WTC11 (cell line): ENCODE measurements at regions not wholly inside any gene's neighbourhood (a gene's known extent, or its start where the extent isn't known, plus 50 kb on each side); places are given as distances from the start of the nearest gene placed in this dataset.
A peak's percentile ranks its signal among the peaks of the same experiment; 100 is the strongest.

Experiments used
- ATAC-seq: fragments of 200-7000 bp; cut with Tn5 transposase; 2 replicates; pipeline ENCODE4 v1.10.0; 2021; ENCODE audit warnings: mild to moderate bottlenecking, moderate library complexity
- CTCF ChIA-PET: fragments of 300-600 bp; sonication (Branson Sonifier 250); formaldehyde crosslinking; loops from one replicate; lab custom pipeline; 2021; ENCODE audit warnings: antibody characterized with exemption; lab: Charles Lee
- POLR2A ChIA-PET: fragments of 350-600 bp; sonication (Branson Sonifier 250); formaldehyde crosslinking; loops from one replicate; lab custom pipeline; 2021; ENCODE audit warnings: antibody characterized with exemption; lab: Charles Lee
- DNase-seq: peaks from one replicate; pipeline ENCODE4 v3.0.0; 2021; ENCODE audit warnings: low spot score
- H3K27ac Mint-ChIP-seq: 2 replicates; pipeline ENCODE4 v1.8.0; 2021; ENCODE audit warnings: mixed read lengths
- H3K27me3 Mint-ChIP-seq: 2 replicates; pipeline ENCODE4 v1.8.0; 2021; ENCODE audit warnings: low read depth, mild to moderate bottlenecking, moderate library complexity, mixed read lengths
- H3K36me3 Mint-ChIP-seq: 2 replicates; pipeline ENCODE4 v1.8.0; 2021; ENCODE audit warnings: mixed read lengths
- H3K4me1 Mint-ChIP-seq: 2 replicates; pipeline ENCODE4 v1.8.0; 2022; ENCODE audit warnings: mixed read lengths
- H3K4me3 Mint-ChIP-seq: 2 replicates; pipeline ENCODE4 v1.8.0; 2021; ENCODE audit warnings: mild to moderate bottlenecking, moderate library complexity, mixed read lengths
- H3K9me3 Mint-ChIP-seq: 2 replicates; pipeline ENCODE4 v1.8.0; 2021; ENCODE audit warnings: mixed read lengths
- ATF1 ChIP-seq: sonication (generic); formaldehyde crosslinking; IDR thresholded peaks from 2 replicates; pipeline ENCODE4 v1.8.1; 2023; ENCODE audit warnings: mild to moderate bottlenecking, moderate library complexity, missing genetic modification reagents
- ATF6 ChIP-seq: sonication (generic); formaldehyde crosslinking; IDR thresholded peaks from 2 replicates; pipeline ENCODE4 v1.8.1; 2023; ENCODE audit warnings: mild to moderate bottlenecking, missing genetic modification reagents
- CTCF ChIP-seq: fragments of 200-600 bp; IDR thresholded peaks from 2 replicates; pipeline ENCODE4 v1.8.0; 2022; ENCODE audit warnings: antibody characterized with exemption
- FOXP1 ChIP-seq: sonication (generic); formaldehyde crosslinking; IDR thresholded peaks from 2 replicates; pipeline ENCODE4 v1.8.0; 2022; ENCODE audit warnings: missing genetic modification reagents, mild to moderate bottlenecking, moderate library complexity, borderline replicate concordance
- GRHL2 ChIP-seq: fragments of 250-450 bp; sonication (Bioruptor Pico); IDR thresholded peaks from 2 replicates; pipeline ENCODE4 v1.8.0; 2022; ENCODE audit warnings: mild to moderate bottlenecking, moderate library complexity; ENCODE audit not compliant: insufficient replicate concordance, severe bottlenecking
- GTF2I ChIP-seq: fragments of 250-450 bp; sonication (Bioruptor Pico); conservative IDR thresholded peaks from 2 replicates; pipeline ENCODE4 v1.4.0; 2021; ENCODE audit warnings: mild to moderate bottlenecking
- IRF2 ChIP-seq: sonication (generic); formaldehyde crosslinking; IDR thresholded peaks from 2 replicates; pipeline ENCODE4 v1.8.0; 2022; ENCODE audit warnings: low read depth, missing genetic modification reagents, borderline replicate concordance
- MXD4 ChIP-seq: fragments of 250-450 bp; sonication (Bioruptor Pico); IDR thresholded peaks from 2 replicates; pipeline ENCODE4 v1.8.0; 2021; ENCODE audit warnings: mild to moderate bottlenecking, moderate library complexity, borderline replicate concordance
- NFE2L1 ChIP-seq: sonication (generic); formaldehyde crosslinking; IDR thresholded peaks from 2 replicates; pipeline ENCODE4 v1.8.1; 2023; ENCODE audit warnings: missing genetic modification reagents
- NFYB ChIP-seq: sonication (generic); formaldehyde crosslinking; conservative IDR thresholded peaks from 2 replicates; pipeline ENCODE4 v1.8.0; 2022; ENCODE audit warnings: low read depth, missing genetic modification reagents
- NR2C2 ChIP-seq: sonication (generic); formaldehyde crosslinking; IDR thresholded peaks from 2 replicates; pipeline ENCODE4 v1.8.0; 2022; ENCODE audit warnings: mild to moderate bottlenecking, missing genetic modification reagents
- SMAD3 ChIP-seq: sonication (generic); formaldehyde crosslinking; IDR thresholded peaks from 2 replicates; pipeline ENCODE4 v1.8.0; 2022; ENCODE audit warnings: missing genetic modification reagents, mild to moderate bottlenecking, borderline replicate concordance
- SMAD4 ChIP-seq: sonication (generic); formaldehyde crosslinking; IDR thresholded peaks from 2 replicates; pipeline ENCODE4 v1.8.0; 2022; ENCODE audit warnings: mild to moderate bottlenecking, missing genetic modification reagents
- SP1 ChIP-seq: sonication (generic); formaldehyde crosslinking; conservative IDR thresholded peaks from 2 replicates; pipeline ENCODE4 v1.8.1; 2022; ENCODE audit warnings: missing genetic modification reagents
- STAT6 ChIP-seq: sonication (generic); formaldehyde crosslinking; conservative IDR thresholded peaks from 2 replicates; pipeline ENCODE4 v1.8.1; 2023; ENCODE audit warnings: mild to moderate bottlenecking, low read depth, missing genetic modification reagents, moderate library complexity
- TEAD1 ChIP-seq: sonication (generic); formaldehyde crosslinking; IDR thresholded peaks from 2 replicates; pipeline ENCODE4 v1.8.0; 2022; ENCODE audit warnings: mild to moderate bottlenecking, missing genetic modification reagents
- USF1 ChIP-seq: sonication (generic); formaldehyde crosslinking; IDR thresholded peaks from 2 replicates; pipeline ENCODE4 v1.8.0; 2022; ENCODE audit warnings: mild to moderate bottlenecking, missing genetic modification reagents
- ZBTB21 ChIP-seq: sonication (generic); formaldehyde crosslinking; IDR thresholded peaks from 2 replicates; pipeline ENCODE4 v1.8.1; 2023; ENCODE audit warnings: mild to moderate bottlenecking, missing genetic modification reagents, borderline replicate concordance
- ZNF121 ChIP-seq: sonication (generic); formaldehyde crosslinking; IDR thresholded peaks from 2 replicates; pipeline ENCODE4 v1.8.0; 2023; ENCODE audit warnings: missing genetic modification reagents
- ZNF232 ChIP-seq: sonication (generic); formaldehyde crosslinking; IDR thresholded peaks from 2 replicates; pipeline ENCODE4 v1.8.0; 2022; ENCODE audit warnings: mild to moderate bottlenecking, missing genetic modification reagents
- TF ChIP-seq, protein P1 (sequence below): sonication (generic); formaldehyde crosslinking; IDR thresholded peaks from 2 replicates; pipeline ENCODE4 v1.8.0; 2022; ENCODE audit warnings: mild to moderate bottlenecking, missing genetic modification reagents
- TF ChIP-seq, protein P2 (sequence below): fragments of 250-450 bp; sonication (Bioruptor Pico); IDR thresholded peaks from 2 replicates; pipeline ENCODE4 v1.9.0; 2021; ENCODE audit warnings: moderate library complexity, mild to moderate bottlenecking, inconsistent platforms, borderline replicate concordance
- TF ChIP-seq, protein P3 (sequence below): sonication (generic); formaldehyde crosslinking; IDR thresholded peaks from 2 replicates; pipeline ENCODE4 v1.8.0; 2023; ENCODE audit warnings: mild to moderate bottlenecking, missing genetic modification reagents

- no peaks in the 10 kb centered on the region for H3K9me3 Mint-ChIP-seq
- H3K27ac Mint-ChIP-seq = no peak overlapping the region
- no peaks in the 10 kb centered on the region for H3K36me3 Mint-ChIP-seq
- TF ChIP-seq ZNF121 (CRISPR knock-in tag) (peak; percentile 90), GTF2I (CRISPR knock-in tag) (no peak), SP1 (CRISPR knock-in tag) (no peak), FOXP1 (CRISPR knock-in tag) (no peak), MXD4 (CRISPR knock-in tag) (no peak), SMAD3 (no peak), ZBTB21 (CRISPR knock-in tag) (no peak), TEAD1 (CRISPR knock-in tag) (peak; percentile 69; the same call in 1 of the 2 replicates), NR2C2 (CRISPR knock-in tag) (no peak), ATF6 (CRISPR knock-in tag) (no peak), ZNF232 (no peak), NFE2L1 (no peak), GRHL2 (CRISPR knock-in tag) (no peak), USF1 (no peak), STAT6 (CRISPR knock-in tag) (no peak), NFYB (CRISPR knock-in tag) (no peak), SMAD4 (no peak), ATF1 (CRISPR knock-in tag) (no peak), IRF2 (CRISPR knock-in tag) (no peak), CTCF (peak; percentile 58)
- TF ChIP-seq, protein P1, sequence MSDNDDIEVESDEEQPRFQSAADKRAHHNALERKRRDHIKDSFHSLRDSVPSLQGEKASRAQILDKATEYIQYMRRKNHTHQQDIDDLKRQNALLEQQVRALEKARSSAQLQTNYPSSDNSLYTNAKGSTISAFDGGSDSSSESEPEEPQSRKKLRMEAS (CRISPR knock-in tag) = peak; percentile 29; the same call in 1 of the 2 replicates
- TF ChIP-seq, protein P2, sequence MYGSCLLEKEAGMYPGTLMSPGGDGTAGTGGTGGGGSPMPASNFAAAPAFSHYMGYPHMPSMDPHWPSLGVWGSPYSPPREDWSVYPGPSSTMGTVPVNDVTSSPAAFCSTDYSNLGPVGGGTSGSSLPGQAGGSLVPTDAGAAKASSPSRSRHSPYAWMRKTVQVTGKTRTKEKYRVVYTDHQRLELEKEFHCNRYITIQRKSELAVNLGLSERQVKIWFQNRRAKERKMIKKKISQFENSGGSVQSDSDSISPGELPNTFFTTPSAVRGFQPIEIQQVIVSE (CRISPR knock-in tag) = no peak
- TF ChIP-seq, protein P3, sequence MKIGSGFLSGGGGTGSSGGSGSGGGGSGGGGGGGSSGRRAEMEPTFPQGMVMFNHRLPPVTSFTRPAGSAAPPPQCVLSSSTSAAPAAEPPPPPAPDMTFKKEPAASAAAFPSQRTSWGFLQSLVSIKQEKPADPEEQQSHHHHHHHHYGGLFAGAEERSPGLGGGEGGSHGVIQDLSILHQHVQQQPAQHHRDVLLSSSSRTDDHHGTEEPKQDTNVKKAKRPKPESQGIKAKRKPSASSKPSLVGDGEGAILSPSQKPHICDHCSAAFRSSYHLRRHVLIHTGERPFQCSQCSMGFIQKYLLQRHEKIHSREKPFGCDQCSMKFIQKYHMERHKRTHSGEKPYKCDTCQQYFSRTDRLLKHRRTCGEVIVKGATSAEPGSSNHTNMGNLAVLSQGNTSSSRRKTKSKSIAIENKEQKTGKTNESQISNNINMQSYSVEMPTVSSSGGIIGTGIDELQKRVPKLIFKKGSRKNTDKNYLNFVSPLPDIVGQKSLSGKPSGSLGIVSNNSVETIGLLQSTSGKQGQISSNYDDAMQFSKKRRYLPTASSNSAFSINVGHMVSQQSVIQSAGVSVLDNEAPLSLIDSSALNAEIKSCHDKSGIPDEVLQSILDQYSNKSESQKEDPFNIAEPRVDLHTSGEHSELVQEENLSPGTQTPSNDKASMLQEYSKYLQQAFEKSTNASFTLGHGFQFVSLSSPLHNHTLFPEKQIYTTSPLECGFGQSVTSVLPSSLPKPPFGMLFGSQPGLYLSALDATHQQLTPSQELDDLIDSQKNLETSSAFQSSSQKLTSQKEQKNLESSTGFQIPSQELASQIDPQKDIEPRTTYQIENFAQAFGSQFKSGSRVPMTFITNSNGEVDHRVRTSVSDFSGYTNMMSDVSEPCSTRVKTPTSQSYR = no peak
- CTCF ChIA-PET = interaction anchor here (0.6 to 2.1 kb wide), 63 partner anchors 8 to 491 kb away, joined by 3 to 39 read pairs (median 4); partner anchors contain the start of gene MYCN
- no peak overlapping the region for H3K4me3 Mint-ChIP-seq
- H3K27me3 Mint-ChIP-seq = peaks cover 2% of the 10 kb centered on the region; the same call in 1 of the 2 replicates
- DNase-seq = peak; percentile 75
- POLR2A ChIA-PET = interaction anchor here (0.5 to 0.6 kb wide), 3 partner anchors 12 to 93 kb away, joined by 3 to 6 read pairs (median 4); no protein-coding TSS in a partner anchor
- peaks cover 51% of the 10 kb centered on the region for H3K4me1 Mint-ChIP-seq
- ATAC-seq = peak; percentile 93
Measured at GRCh38 chr2:16034151-16034974, 94.0 kb downstream of the MYCN start.
